ENCODE measurements at regions not wholly inside any gene's neighbourhood (a gene's known extent, or its start where the extent isn't known, plus 50 kb on each side); places are given as distances from the start of the nearest gene placed in this dataset.
A peak's percentile ranks its signal among the peaks of the same experiment; 100 is the strongest.

DNA sequence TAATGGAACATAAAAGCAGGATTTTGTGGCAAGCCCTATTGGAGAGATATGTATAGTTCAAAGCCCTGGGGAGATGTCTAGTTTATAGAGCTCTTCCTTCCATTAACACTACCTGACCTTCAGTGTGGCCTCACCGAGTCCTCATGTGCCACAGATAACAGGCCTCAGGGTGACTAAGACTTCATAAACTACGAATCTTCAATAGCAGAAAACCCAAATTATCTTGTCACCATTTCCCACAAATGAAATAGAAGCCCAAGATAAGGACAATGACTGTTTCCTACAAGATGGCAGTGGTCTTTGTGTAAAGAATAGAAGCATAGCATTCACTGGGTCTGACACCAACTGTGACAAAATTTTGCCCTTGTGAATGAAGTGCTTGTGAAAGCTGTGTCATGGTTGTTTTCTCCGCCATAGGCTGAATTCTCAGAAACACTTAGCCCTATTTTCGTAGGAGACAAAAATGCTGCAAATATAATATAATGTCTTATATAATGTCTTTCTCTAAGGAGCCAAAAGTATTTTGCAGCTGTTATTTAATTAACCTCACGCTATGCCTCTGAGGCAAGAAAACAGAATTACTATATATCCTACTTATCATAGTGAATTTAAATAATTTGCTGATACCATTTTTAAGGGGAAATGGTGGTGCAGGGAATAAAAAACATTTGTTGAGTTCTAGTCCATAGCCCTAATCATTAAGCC lies 136.7 kb upstream of the CWC22 start:
- no peak for TF ChIP-seq CTCF (IDR thresholded peaks at IDR 0.05; ENCODE audit: extremely low read depth, insufficient read depth, missing control alignments)
- DNase-seq (ENCODE audit: low spot score), result no peak
- in situ Hi-C loops (cut with MboI; ENCODE audit: low pct_unique_long_range_greater_than_20kb, low sequenced_read_pairs, unreplicated experiment), result no loop called here

- no peak for DNase-seq (ENCODE audit: low spot score)
- in situ Hi-C loops (cut with MboI; ENCODE audit: low pct_unique_long_range_greater_than_20kb, low sequenced_read_pairs, unreplicated experiment), result no loop called here
- TF ChIP-seq CTCF (IDR thresholded peaks at IDR 0.05; ENCODE audit: extremely low read depth, insufficient read depth, missing control alignments), result no peak
These were observed 134.5 kb upstream of the CWC22 start for GRCh38 chr2:180141600-180141999.

- no peak for DNase-seq (ENCODE audit: low spot score)
- TF ChIP-seq CTCF (IDR thresholded peaks at IDR 0.05; ENCODE audit: extremely low read depth, insufficient read depth, missing control alignments), result no peak
- in situ Hi-C loops (cut with MboI; ENCODE audit: low pct_unique_long_range_greater_than_20kb, low sequenced_read_pairs, unreplicated experiment), result no loop called here
These were observed 126.6 kb upstream of the CWC22 start for GRCh38 chr2:180133736-180134135.

DNA sequence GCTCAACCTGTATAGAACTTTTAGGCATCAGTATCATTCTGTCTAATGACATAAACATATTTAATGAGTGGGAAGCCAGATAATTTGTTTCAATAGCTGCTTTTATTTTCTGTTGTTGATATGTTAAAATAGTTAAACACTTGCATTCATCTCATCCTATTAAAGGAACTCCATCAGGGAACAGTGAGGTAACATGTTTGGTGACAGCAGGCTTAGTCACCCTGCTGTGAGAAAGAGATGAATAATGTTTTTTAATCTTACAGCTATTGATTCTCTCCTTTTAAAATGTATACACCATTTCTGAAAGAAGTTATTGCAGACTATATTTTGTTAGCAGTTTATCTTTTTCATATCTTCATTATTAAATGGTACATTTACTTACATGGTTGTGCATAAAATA lies 123.3 kb upstream of the CWC22 start:
- TF ChIP-seq CTCF (IDR thresholded peaks at IDR 0.05; ENCODE audit: extremely low read depth, insufficient read depth, missing control alignments), result no peak
- in situ Hi-C loops (cut with MboI; ENCODE audit: low pct_unique_long_range_greater_than_20kb, low sequenced_read_pairs, unreplicated experiment), result no loop called here
- no peak for DNase-seq (ENCODE audit: low spot score)

GRCh38 chr2:180128861-180129260 lies 121.8 kb upstream of the CWC22 start:
- in situ Hi-C loops (cut with MboI; ENCODE audit: low pct_unique_long_range_greater_than_20kb, low sequenced_read_pairs, unreplicated experiment), result loop anchor here (10.0 kb wide), 1 partner anchor 916 kb away; no protein-coding TSS in a partner anchor
- no peak for TF ChIP-seq CTCF (IDR thresholded peaks at IDR 0.05; ENCODE audit: extremely low read depth, insufficient read depth, missing control alignments)
- DNase-seq (ENCODE audit: low spot score), result no peak

- in situ Hi-C loops (cut with MboI; ENCODE audit: low pct_unique_long_range_greater_than_20kb, low sequenced_read_pairs, unreplicated experiment), result loop anchor here (10.0 kb wide), 1 partner anchor 919 kb away; no protein-coding TSS in a partner anchor
- TF ChIP-seq CTCF (IDR thresholded peaks at IDR 0.05; ENCODE audit: extremely low read depth, insufficient read depth, missing control alignments), result peak; percentile 55
- DNase-seq (ENCODE audit: low spot score), result peak; percentile 28
These were observed 118.3 kb upstream of the CWC22 start for GRCh38 chr2:180125245-180125962.
